Umbilical cord (tissue), 1 donor: ENCODE measurements at regions not wholly inside any gene's neighbourhood (a gene's known extent, or its start where the extent isn't known, plus 50 kb on each side); places are given as distances from the start of the nearest gene placed in this dataset.
"Not testable (repeated sequence)": the region's sequence is repeated elsewhere in the genome, so short reads cannot be mapped to it uniquely, and the experiment has no call there.

Source experiments
- DNase-seq: peaks from one replicate; pipeline ENCODE4 v3.0.0-alpha.2; 2015; ENCODE audit warnings: low spot score

GRCh38 chr21:15472108-15473040 lies 257.4 kb upstream of the USP25 start:
- no peak for DNase-seq

GRCh38 chr21:15477773-15478172 lies 252.0 kb upstream of the USP25 start:
- not testable (repeated sequence) for DNase-seq

- DNase-seq = no peak
Measured at GRCh38 chr21:15480160-15480559, 249.6 kb upstream of the USP25 start.

DNA sequence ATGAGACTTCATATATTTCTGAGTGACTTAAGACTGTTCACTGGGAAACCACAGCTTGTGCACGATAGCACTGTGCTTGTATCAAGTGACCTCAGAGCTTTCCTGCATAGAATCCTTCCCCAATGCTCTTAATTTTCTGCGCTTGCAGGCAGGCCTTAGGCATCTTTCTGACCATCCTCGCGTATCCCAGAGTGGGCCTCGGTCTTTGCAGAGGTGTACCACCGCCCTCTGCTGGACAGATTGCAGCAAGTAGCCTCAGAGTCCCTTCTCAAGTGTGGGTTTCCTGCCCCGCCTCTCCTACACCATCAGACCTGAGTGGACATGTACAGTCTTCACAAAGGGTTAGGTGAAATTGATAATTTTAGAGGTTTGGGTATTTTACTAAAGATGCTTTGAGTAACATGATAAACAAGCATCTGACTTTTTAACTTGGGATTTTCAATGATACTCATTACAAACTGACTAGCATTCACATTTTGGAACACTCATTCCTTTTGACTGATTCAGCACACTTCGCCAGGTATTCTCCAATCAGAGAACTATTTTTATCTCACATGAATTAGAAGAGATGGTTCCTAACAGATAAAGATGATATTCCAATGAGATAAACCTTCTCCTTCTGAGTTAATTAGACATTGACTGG lies 246.5 kb upstream of the USP25 start:
- DNase-seq = peak; percentile 93

GRCh38 chr21:15486460-15487195 lies 243.2 kb upstream of the USP25 start:
- no peak for DNase-seq

- no peak for DNase-seq
Measured at GRCh38 chr21:15487196-15487550, 242.6 kb upstream of the USP25 start.

- no peak for DNase-seq
Measured at GRCh38 chr21:15491100-15491499, 238.7 kb upstream of the USP25 start.

DNA sequence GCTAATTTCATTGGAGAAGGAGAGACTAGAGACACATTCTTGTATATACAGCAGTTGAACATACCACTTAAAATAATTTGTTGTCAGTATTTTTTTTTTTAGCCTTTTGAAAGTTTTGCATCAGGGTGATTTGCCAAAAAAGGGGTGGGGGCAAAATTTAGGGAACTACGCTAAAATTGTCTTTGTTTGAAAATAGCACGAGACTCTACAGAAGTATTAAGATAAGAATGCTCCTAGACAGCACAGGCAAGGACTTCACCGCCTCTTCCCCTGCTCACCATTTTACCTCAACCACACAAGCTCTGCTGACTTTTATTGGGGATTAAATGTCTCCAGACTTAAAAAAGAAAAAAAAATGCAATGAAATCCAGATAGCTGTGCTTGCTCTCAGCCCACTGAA lies 236.1 kb upstream of the USP25 start:
- DNase-seq = peak; percentile 79

DNA sequence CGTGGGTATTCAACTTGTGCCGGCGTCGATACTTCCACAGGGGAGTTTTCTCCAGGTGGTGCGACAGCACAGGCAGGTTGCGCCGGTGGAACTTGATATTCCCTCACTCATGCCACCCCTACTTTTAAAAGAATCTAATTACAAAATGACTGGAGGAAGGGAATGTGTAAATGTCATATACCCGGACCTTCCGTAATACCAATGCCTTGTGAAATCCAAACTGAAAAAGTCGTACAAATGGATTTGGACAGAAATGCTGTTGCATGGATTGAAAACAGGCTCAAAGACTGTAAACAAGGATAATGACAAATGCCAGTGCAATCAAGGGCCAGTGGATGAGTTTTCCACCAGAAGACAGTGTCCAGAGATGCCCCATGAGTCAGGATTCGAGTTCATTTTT lies 235.3 kb upstream of the USP25 start:
- DNase-seq = no peak

GRCh38 chr21:15495965-15496364 lies 233.8 kb upstream of the USP25 start:
- DNase-seq = no peak

DNA sequence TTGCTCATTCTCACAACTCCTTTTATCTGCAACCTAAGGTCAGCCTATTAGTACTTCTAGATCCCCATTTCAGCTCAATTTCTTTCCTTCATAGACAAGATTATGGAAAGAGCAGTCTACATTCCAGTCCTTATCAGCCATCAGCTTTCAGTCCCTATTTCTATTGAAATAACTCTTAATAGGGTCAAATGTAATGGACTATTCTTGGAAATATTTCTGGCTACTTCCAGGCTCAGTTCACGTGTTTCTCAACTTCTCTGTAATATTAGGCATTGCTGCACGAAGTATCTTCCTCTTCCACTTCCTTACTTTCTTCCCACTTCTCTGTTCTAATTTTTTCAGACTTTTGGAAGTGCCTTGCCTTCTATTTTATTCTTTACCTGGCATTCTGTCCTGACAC lies 232.9 kb upstream of the USP25 start:
- DNase-seq = no peak

- DNase-seq = no peak
Measured at GRCh38 chr21:15498455-15498854, 231.3 kb upstream of the USP25 start.

DNA sequence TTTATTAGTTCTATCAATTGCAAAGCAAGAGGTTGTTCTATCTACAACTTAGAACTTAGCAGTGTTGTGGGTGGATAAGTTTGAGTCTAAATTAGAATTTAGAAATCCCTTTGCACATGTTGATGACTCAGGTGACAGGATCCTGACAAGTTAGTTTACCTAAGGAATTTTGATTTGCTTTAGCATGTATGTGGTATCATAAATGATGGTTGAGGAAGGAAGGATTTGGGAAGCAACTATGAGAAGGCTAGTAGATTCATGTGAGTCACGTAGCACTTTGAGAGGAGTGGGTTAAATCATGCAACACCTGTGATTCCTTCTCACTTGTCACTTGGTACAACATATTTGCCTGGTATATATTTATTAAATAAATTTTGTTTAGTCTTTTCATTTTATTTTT lies 223.7 kb upstream of the USP25 start:
- no peak for DNase-seq

DNA sequence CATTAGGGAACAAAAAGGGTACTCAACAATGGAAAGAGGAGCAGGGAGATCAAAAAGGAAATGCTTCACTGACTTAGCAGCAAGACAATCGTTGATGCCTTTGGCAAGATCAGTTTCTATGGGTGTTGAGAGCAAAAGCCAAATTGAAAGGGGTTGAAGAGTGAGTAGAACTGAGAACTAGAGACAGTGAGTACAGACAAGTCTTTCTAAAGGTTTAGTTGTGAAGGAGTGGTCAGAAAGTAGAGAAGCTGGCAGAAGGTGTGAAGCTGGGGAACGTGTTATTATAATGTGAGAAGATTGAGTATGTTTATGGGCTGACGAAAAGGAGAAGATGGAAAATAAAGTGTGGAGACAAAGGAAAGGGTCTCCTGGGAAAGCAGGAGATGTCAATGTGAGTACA lies 221.2 kb upstream of the USP25 start:
- DNase-seq = no peak

DNA sequence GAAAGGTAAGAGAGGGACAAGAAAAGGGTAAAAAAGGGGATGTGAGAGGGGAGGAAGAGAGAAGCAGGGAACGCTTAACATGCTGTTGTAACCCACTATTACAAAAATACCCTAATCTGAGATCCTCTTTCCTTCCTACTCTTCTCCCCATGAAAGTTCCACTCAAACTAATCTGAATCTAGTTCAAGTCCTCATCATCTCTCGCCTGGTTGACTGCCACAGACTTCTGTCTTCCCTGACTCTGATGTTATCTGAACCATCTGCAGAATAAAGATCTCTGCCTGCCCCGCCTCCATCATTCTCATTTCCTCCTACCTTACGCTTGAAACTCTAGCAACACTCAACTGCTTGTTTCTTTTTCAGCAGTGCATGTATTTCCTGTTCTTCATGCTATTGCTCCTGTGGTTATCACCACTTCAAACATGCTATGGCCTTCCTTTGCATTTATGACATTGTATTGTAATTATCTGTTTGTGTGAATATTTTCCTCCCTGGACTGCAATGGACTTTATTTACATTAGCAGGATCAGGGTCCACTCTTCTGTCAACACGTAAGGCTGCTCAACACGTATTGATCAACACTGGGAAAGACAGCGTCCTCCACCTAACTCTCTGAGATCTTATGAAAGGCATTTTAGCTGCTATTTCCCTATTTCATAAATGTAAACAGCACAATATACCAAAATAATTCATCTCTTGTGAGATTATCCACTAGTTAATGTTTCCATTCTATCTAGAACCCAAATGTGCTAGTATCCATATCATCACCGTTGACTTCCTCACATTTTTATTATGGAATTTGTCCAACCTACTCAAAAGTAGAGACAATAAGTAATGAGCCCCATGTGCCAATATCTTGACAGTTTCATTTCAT lies 215.5 kb upstream of the USP25 start:
- DNase-seq = no peak

- DNase-seq = no peak
Measured at GRCh38 chr21:15515908-15516307, 213.9 kb upstream of the USP25 start.

- DNase-seq = no peak
Measured at GRCh38 chr21:15517394-15517793, 212.4 kb upstream of the USP25 start.

GRCh38 chr21:15520811-15521643 lies 208.8 kb upstream of the USP25 start:
- no peak for DNase-seq

- no peak for DNase-seq
Measured at GRCh38 chr21:15521644-15522001, 208.2 kb upstream of the USP25 start.

GRCh38 chr21:15522148-15522547 lies 207.6 kb upstream of the USP25 start:
- no peak for DNase-seq

DNA sequence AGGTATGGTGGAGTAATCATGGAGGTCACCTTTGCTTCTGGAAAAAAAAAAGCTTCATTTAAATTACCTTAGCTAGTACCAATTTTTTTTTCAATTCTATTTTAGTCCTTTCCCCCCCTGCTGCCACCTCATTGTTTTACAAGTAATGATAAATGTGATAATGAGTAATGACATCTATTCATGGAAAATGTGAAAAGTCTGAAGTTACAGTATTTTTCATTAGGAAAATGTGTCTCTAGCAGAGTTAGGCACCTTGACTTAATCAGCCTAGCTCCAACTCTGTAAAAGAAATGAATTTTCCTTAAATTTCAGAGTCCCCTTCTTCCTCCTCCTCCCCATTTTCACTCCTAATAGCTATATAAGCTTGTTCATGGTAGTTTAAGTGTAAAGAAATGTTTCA lies 204.9 kb upstream of the USP25 start:
- DNase-seq = no peak
